Loucy (cell line): ENCODE measurements at regions not wholly inside any gene's neighbourhood (a gene's known extent, or its start where the extent isn't known, plus 50 kb on each side); places are given as distances from the start of the nearest gene placed in this dataset.

ENCODE experiments used
- CTCF ChIP-seq: fragments of 200-600 bp; sonication (generic); conservative IDR thresholded peaks from 2 replicates; pipeline ENCODE4 v1.5.1; 2014; ENCODE audit warnings: mild to moderate bottlenecking, antibody characterized with exemption, low read length
- EZH2phosphoT487 ChIP-seq: fragments of 200-600 bp; IDR thresholded peaks from 2 replicates; pipeline ENCODE4 v1.6.1; 2018; ENCODE audit warnings: antibody characterized with exemption, mild to moderate bottlenecking, moderate library complexity, borderline replicate concordance

DNA sequence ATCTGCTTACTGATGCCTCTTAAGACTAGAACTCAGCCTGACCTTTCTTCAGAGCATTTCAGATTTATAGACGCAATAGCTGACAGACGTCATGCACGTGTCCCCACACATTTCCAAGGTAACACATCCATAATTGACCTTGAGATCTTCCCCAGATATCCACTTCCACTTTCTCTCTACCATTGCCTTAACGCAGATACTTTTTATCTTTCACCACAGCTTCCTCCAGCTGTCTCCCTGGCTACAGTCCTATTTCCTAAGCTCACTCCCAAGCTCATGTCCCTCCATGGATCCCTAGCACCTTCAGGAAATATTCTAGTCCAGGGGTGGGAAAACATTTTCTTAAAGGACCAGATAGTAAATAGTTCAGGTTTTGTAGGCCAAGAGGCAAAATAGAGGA, 173.0 kb upstream of the MITF start:
- TF ChIP-seq CTCF = no peak
- no peak for TF ChIP-seq EZH2phosphoT487
